Activated T-helper 17 cell treated with anti-CD3 and anti-CD28 coated beads, Interleukin-2, amount 50 U/mL, for 72 hours (primary cell): ENCODE measurements at regions not wholly inside any gene's neighbourhood (a gene's known extent, or its start where the extent isn't known, plus 50 kb on each side); places are given as distances from the start of the nearest gene placed in this dataset.

Experiments
- ATAC-seq: fragments of 150-1000 bp; cut with Tn5 transposase; replicated peaks from 2 replicates; pipeline ENCODE4 v1.10.0; 2021; ENCODE audit warnings: mild to moderate bottlenecking, moderate library complexity
- H3K27ac Mint-ChIP-seq: one replicate; pipeline ENCODE4 v1.8.0; 2022; ENCODE audit warnings: mixed read lengths
- H3K27me3 Mint-ChIP-seq: one replicate; pipeline ENCODE4 v1.8.0; 2022; ENCODE audit warnings: mixed read lengths
- H3K36me3 Mint-ChIP-seq: one replicate; pipeline ENCODE4 v1.8.0; 2022; ENCODE audit warnings: low read depth, mild to moderate bottlenecking, mixed read lengths
- H3K4me1 Mint-ChIP-seq: one replicate; pipeline ENCODE4 v1.8.0; 2022; ENCODE audit warnings: mixed read lengths
- H3K4me3 Mint-ChIP-seq: one replicate; pipeline ENCODE4 v1.8.0; 2022; ENCODE audit warnings: mild to moderate bottlenecking, mixed read lengths
- H3K9me3 Mint-ChIP-seq: one replicate; pipeline ENCODE4 v1.8.0; 2022; ENCODE audit warnings: mixed read lengths

DNA sequence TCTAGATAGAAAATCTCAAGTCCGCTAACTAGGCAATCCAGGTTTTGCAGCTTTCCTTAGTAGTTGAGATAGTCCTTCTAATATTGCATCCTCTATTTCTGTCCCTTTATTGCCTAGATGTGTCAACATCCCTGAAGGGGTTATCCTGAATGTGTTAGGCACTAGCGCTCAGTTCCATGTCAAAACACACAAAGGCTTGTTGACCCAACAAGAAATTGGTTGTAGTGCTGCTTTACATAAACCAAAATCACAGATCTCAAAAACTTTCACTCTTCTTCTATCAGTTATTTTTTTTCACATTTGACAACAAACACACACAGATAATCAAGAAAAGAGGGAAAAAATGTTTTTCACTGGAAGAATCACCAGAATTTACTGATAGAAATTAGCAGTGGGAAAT, 51.4 kb upstream of the SOX2 start:
- Mint-ChIP-seq H3K4me3 (no peak overlapping the region), H3K27ac (no peak overlapping the region), H3K27me3 (no peaks in the 10 kb centered on the region), H3K36me3 (no peaks in the 10 kb centered on the region), H3K9me3 (no peaks in the 10 kb centered on the region), H3K4me1 (no peaks in the 10 kb centered on the region)
- no peak for ATAC-seq

DNA sequence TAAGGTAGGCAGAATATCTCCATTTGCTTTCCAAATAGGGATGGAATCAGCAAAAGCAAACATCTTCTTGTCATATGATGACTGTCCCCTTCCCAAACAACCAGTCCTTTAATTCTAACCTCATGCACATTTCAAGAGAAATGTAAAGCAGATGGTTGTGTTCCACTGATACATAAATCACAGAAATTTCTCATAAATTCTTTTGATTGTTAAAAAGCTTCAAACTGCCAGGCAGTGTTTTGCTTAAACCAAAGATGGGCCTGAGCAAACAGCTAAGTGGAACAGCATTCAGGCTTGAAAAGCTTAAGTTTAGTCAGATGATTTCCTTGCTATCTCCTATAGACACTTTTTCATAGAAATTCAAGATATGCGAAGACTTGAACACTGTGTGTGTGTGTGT, 74.3 kb upstream of the SOX2 start:
- Mint-ChIP-seq H3K9me3 (no peaks in the 10 kb centered on the region), H3K36me3 (no peaks in the 10 kb centered on the region), H3K4me1 (no peaks in the 10 kb centered on the region), H3K27ac (no peak overlapping the region), H3K27me3 (no peaks in the 10 kb centered on the region), H3K4me3 (no peak overlapping the region)
- ATAC-seq = no peak

DNA sequence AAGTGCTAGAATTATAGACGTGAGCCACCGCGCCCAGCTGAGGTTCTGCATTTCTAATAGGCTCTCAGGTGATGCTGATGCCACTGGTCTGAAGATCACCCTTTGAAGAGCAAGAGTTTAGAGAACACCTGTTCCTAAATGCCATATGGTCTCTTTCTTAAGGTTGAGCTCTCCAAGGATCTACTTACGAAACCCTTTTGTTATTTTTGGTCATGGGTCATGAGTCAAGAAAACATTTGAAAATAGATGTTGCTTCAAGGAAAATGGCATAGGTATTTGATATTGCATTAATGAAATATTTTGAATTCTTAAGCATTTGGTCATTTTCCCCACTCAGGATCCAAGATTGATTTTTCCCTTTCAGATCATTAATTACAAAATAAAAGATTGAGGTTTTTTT, 74.7 kb upstream of the SOX2 start:
- ATAC-seq = no peak
- no peaks in the 10 kb centered on the region for H3K36me3 Mint-ChIP-seq
- H3K27ac Mint-ChIP-seq = no peak overlapping the region
- H3K9me3 Mint-ChIP-seq = no peaks in the 10 kb centered on the region
- no peaks in the 10 kb centered on the region for H3K4me1 Mint-ChIP-seq
- no peaks in the 10 kb centered on the region for H3K27me3 Mint-ChIP-seq
- no peak overlapping the region for H3K4me3 Mint-ChIP-seq

DNA sequence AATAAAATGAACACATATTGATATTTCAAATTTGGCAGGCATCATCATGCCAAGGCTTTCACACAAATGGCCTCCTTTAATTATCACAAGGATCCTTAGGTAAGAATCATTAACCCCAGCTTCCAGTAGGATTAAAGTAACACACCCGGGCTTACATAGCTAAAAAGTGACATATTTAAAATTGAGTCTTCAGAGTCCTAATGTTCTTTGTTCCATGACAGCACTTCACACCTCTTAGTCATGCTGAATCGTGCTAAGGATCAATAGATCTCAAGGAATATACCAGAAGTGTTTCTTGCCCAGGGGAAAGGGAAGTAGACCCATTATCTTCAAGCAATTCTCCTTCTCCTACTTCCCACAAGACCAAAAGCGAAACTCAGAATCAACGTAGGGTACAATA, 76.6 kb upstream of the SOX2 start:
- Mint-ChIP-seq H3K27me3 (no peaks in the 10 kb centered on the region), H3K27ac (no peak overlapping the region), H3K4me1 (no peaks in the 10 kb centered on the region), H3K9me3 (no peaks in the 10 kb centered on the region), H3K36me3 (no peaks in the 10 kb centered on the region), H3K4me3 (no peak overlapping the region)
- no peak for ATAC-seq

DNA sequence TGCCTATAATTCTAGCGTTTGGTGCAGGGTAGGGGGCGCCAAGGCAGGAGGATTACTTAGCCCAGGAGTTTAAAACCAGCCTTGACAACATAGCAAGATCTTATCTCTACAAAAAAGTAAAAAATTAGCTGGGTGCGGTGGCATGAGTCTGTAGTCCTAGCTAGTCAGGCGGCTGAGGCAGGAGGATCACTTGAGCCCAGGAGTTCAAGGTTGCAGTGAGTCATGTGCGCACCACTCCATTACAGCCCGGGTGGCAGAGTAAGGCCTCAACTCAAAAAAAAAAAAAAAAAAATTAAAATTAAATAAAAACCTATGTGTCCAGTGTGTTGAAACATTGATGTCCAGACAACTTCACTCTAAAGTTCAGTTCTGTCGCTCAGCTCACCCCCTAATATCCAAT, 78.2 kb upstream of the SOX2 start:
- Mint-ChIP-seq H3K9me3 (no peaks in the 10 kb centered on the region), H3K27ac (no peak overlapping the region), H3K36me3 (no peaks in the 10 kb centered on the region), H3K4me1 (no peaks in the 10 kb centered on the region), H3K4me3 (no peak overlapping the region), H3K27me3 (peaks cover 4% of the 10 kb centered on the region)
- ATAC-seq = no peak

DNA sequence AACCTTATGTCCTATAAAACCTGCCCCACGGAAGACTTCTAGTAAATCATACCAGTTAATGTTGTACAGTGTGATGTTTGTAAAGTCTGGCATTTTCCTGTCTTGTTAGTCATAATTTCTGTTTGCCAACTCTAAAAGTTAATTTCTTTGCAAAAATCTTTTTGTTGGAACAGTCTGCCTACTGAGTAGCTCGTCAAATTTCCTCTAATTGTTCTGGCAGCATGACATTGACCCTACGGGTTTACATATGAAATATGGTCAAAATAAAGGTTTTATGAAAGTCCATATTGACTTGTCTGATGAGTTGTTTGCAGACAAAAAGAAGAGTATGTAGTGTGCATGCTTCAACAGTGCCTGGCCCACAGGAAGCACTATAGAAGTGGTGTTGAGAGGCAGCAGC, 79.8 kb upstream of the SOX2 start:
- peaks cover 4% of the 10 kb centered on the region for H3K27me3 Mint-ChIP-seq
- no peaks in the 10 kb centered on the region for H3K4me1 Mint-ChIP-seq
- ATAC-seq = no peak
- H3K36me3 Mint-ChIP-seq = no peaks in the 10 kb centered on the region
- H3K27ac Mint-ChIP-seq = no peak overlapping the region
- H3K9me3 Mint-ChIP-seq = no peaks in the 10 kb centered on the region
- H3K4me3 Mint-ChIP-seq = no peak overlapping the region

DNA sequence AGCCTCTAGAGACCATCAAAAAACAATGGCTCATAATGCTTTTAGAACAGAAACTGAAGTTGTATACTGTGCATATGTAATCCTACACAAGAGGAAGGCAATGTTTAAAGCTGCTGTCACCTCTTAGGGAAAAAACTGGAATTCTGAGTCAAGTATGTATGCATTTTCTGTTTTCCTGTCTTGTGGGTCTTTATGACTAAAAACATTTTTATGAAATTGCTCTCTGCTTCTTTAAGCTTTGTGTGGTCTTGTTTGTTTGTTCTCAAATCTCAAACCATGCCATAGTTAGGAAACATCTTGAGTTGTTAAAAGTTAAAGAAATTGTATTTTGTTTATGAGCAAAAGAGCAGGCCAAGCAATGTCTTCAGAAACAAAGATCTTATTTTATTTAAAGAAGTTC, 80.9 kb upstream of the SOX2 start:
- ATAC-seq = no peak
- peaks cover 4% of the 10 kb centered on the region for H3K27me3 Mint-ChIP-seq
- H3K4me3 Mint-ChIP-seq = no peak overlapping the region
- H3K36me3 Mint-ChIP-seq = no peaks in the 10 kb centered on the region
- no peak overlapping the region for H3K27ac Mint-ChIP-seq
- no peaks in the 10 kb centered on the region for H3K4me1 Mint-ChIP-seq
- no peaks in the 10 kb centered on the region for H3K9me3 Mint-ChIP-seq

DNA sequence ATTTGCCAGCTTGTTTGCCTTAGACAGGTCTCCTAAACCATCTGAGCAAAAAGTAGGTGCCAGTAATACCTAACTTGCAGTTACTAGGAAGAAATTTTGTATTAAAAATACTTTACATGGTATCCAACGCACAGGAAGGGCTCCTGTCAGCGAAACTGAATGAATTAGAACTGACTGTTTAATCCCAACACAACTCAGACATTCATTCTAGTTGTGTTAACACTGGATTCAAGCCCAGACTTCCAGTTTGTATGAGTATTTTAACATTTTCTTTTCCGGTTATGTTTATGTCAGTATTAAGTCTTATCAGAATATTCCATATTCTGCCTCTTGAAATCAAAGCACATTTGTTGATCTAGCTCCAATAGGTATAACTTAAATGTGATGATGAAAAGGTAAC, 82.0 kb upstream of the SOX2 start:
- no peak for ATAC-seq
- Mint-ChIP-seq H3K9me3 (no peaks in the 10 kb centered on the region), H3K4me1 (no peaks in the 10 kb centered on the region), H3K36me3 (no peaks in the 10 kb centered on the region), H3K4me3 (no peak overlapping the region), H3K27ac (no peak overlapping the region), H3K27me3 (peaks cover 8% of the 10 kb centered on the region)

DNA sequence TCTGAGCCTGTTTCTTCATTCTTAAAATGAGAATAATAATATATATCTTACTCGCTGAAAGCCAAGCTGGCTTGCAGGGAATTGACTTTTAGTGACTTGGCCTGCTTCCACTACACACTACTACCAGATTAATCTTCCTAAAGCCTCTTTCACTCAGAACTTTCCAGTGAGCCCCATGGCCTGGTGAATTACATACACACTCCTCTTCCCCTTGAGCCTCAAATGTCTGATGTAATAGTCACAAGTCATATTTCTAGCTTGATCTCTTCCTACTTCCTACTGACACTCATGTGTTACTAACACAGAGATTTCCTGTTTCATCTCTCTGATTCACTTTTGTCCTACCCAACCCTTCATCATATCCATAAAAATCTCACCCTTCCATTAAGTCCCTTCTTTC, 82.7 kb upstream of the SOX2 start:
- Mint-ChIP-seq H3K27ac (no peak overlapping the region), H3K27me3 (peaks cover 12% of the 10 kb centered on the region), H3K36me3 (no peaks in the 10 kb centered on the region), H3K4me3 (no peak overlapping the region), H3K4me1 (no peaks in the 10 kb centered on the region), H3K9me3 (peaks cover under 1% of the 10 kb centered on the region)
- no peak for ATAC-seq

DNA sequence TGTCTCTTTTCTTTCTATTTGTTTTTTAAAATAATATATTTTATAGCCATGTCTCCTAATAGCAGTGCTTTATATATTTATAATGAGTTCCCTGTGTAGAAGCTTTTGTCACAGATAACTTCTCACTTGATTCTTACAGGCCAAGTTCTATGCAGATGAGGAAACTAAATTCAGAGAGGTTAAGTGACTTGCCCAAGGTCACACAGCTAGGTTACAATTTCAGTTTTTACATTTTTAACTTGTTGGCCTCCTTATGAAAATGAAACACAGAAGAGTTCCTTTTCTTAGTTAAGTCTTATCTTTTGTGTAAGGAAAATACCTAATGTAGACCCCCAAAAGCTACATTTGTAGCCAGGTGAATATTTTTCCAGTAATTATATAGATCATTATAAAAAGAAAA, 83.3 kb upstream of the SOX2 start:
- Mint-ChIP-seq H3K4me1 (no peaks in the 10 kb centered on the region), H3K9me3 (peaks cover 3% of the 10 kb centered on the region), H3K27ac (no peak overlapping the region), H3K36me3 (no peaks in the 10 kb centered on the region), H3K4me3 (no peak overlapping the region), H3K27me3 (peaks cover 14% of the 10 kb centered on the region)
- no peak for ATAC-seq

DNA sequence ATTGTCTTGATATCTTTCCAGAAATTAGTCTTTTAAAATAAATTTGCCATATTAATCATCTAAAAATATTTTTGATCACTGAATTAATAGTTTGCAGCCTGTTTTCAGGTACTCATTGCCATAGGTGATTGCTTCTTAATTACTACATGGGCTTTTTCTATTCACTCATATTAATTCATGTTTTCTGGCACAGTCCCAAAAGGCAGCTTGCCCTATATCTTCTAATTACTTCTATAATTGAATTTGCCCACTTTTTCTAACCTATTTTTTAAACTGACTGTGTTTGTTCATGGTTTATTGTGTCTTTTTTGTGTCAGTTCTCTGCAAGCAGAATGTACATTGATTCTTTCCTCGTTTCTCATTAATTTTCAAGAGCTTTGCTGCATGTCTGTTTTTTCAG, 85.7 kb upstream of the SOX2 start:
- Mint-ChIP-seq H3K4me1 (no peaks in the 10 kb centered on the region), H3K27me3 (peaks cover 14% of the 10 kb centered on the region), H3K27ac (no peak overlapping the region), H3K4me3 (no peak overlapping the region), H3K36me3 (no peaks in the 10 kb centered on the region), H3K9me3 (peaks cover 3% of the 10 kb centered on the region)
- ATAC-seq = no peak

DNA sequence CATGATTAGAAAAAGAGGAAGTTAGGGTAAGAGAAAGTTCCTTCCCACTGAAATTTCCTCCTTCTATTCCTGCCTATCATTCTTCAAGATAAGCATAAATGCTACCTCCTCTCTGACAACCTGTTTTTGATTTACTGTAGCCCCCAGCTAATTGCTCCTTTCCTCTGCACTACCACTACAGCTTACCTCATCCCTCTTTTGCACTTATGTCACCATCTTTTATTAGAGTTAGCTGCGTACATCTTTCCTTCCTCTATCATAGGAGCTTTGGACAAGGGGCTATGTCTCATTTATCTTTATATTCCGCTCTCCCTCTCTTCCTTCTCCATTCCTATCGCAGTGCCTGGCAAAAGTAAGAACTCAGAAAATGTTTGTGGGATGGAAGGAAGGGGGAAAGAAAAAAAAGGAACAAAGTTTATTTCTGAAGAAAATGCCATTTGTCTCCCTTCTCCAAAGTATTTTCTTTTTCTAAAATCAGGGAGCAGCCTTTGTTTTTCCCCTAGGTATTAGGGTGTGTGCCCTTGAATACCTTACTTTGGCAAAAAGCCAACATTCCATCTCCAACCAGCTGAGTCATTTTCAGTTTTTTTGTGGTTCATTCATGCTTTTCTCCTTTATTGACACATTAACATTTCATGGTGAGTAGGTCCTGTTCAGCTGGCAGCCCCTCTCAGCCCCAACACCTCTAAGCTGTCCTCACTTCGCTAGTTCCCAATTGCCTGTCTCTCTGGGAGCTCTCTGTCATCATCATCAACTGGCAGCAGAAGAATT, 87.6 kb upstream of the SOX2 start:
- H3K9me3 Mint-ChIP-seq = peaks cover 3% of the 10 kb centered on the region
- no peak for ATAC-seq
- no peak overlapping the region for H3K27ac Mint-ChIP-seq
- no peaks in the 10 kb centered on the region for H3K4me1 Mint-ChIP-seq
- H3K36me3 Mint-ChIP-seq = no peaks in the 10 kb centered on the region
- peaks cover 12% of the 10 kb centered on the region for H3K27me3 Mint-ChIP-seq
- H3K4me3 Mint-ChIP-seq = no peak overlapping the region

DNA sequence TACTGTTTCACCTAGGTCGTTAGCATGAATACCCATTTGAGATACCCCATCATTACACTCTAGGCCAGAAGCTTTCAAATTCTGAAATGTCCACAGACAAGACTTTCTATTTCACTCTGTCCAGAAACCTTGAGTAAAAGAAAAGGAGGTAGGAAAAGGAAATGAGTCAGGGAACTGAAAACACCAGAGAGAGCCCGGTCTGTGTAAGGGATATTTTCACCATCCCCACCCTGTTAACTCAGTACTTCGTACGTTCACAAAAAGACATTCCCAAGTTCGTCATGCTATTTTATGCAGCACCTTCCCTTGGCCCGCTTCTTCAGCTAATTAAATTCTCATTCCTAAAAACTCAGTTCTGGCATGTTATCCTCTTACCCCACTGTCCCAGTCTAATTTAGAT, 89.4 kb upstream of the SOX2 start:
- peaks cover 10% of the 10 kb centered on the region for H3K27me3 Mint-ChIP-seq
- no peaks in the 10 kb centered on the region for H3K4me1 Mint-ChIP-seq
- H3K36me3 Mint-ChIP-seq = no peaks in the 10 kb centered on the region
- H3K27ac Mint-ChIP-seq = no peak overlapping the region
- no peak for ATAC-seq
- H3K9me3 Mint-ChIP-seq = peaks cover 3% of the 10 kb centered on the region
- no peak overlapping the region for H3K4me3 Mint-ChIP-seq

DNA sequence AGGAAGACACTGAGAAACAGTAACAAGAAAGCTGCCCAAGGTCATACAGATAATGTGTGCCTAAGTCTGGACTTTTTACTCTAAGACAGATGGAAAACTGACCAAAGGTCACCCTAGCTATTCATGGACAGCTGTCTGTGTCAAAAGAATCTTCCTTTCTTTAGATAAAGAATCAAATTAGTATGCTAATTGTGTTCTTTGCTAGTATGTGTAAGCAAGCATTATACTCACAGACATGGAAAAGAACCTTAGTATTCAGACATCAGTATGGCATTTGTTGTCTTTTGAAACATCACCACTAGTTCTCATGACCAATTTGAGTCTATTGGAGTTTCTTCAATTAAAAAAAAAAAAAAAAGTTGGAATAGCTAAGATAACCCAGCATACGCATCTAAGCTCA, 91.8 kb upstream of the SOX2 start:
- no peaks in the 10 kb centered on the region for H3K36me3 Mint-ChIP-seq
- peaks cover 6% of the 10 kb centered on the region for H3K27me3 Mint-ChIP-seq
- peaks cover 3% of the 10 kb centered on the region for H3K9me3 Mint-ChIP-seq
- no peak overlapping the region for H3K4me3 Mint-ChIP-seq
- no peaks in the 10 kb centered on the region for H3K4me1 Mint-ChIP-seq
- no peak for ATAC-seq
- no peak overlapping the region for H3K27ac Mint-ChIP-seq

DNA sequence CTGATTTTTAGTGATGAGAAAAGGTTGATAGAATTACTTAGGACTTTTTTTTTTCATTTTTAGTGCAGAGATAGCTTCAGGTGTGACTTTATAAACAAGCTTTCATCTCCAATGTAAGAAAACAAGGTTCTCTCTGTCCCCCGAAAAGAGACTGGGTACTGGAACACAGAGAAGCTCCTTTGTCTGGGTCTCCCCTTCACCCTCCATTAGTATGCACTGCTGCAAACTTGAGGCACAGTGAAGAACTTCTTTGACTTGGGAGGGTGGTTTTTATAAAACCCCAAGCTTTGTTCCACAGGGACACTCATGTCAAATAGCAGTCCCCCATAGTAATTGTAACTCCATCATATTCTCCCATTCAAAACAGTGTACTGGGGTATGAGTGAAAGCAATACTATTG, 93.5 kb upstream of the SOX2 start:
- Mint-ChIP-seq H3K9me3 (no peaks in the 10 kb centered on the region), H3K4me3 (no peak overlapping the region), H3K36me3 (no peaks in the 10 kb centered on the region), H3K4me1 (no peaks in the 10 kb centered on the region), H3K27me3 (no peaks in the 10 kb centered on the region), H3K27ac (no peak overlapping the region)
- ATAC-seq = no peak
